ENCODE measurements at regions not wholly inside any gene's neighbourhood (a gene's known extent, or its start where the extent isn't known, plus 50 kb on each side); places are given as distances from the start of the nearest gene placed in this dataset.

- TF ChIP-seq, protein P1, sequence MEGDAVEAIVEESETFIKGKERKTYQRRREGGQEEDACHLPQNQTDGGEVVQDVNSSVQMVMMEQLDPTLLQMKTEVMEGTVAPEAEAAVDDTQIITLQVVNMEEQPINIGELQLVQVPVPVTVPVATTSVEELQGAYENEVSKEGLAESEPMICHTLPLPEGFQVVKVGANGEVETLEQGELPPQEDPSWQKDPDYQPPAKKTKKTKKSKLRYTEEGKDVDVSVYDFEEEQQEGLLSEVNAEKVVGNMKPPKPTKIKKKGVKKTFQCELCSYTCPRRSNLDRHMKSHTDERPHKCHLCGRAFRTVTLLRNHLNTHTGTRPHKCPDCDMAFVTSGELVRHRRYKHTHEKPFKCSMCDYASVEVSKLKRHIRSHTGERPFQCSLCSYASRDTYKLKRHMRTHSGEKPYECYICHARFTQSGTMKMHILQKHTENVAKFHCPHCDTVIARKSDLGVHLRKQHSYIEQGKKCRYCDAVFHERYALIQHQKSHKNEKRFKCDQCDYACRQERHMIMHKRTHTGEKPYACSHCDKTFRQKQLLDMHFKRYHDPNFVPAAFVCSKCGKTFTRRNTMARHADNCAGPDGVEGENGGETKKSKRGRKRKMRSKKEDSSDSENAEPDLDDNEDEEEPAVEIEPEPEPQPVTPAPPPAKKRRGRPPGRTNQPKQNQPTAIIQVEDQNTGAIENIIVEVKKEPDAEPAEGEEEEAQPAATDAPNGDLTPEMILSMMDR (IDR thresholded peaks at IDR 0.05; ENCODE audit: low read depth, low read length), result no peak
- no peak for TF ChIP-seq POLR2A (IDR thresholded peaks at IDR 0.05; ENCODE audit: extremely low read depth, insufficient read length)
Measured at GRCh38 chr6:20318851-20319387, 82.8 kb upstream of the E2F3 start.

Data from NB4 (cell line).